SU-DHL-6 (cell line): ENCODE measurements at regions not wholly inside any gene's neighbourhood (a gene's known extent, or its start where the extent isn't known, plus 50 kb on each side); places are given as distances from the start of the nearest gene placed in this dataset.

Experiments
- EZH2phosphoT487 ChIP-seq: fragments of 200-600 bp; sonication (generic), shearing (Covaris generic); conservative IDR thresholded peaks from 2 replicates; pipeline ENCODE4 v1.6.1; 2018; ENCODE audit warnings: mild to moderate bottlenecking, antibody characterized with exemption, low read length, moderate library complexity, mixed read lengths
- TF ChIP-seq, protein P1 (sequence below): fragments of 200-600 bp; sonication (generic); IDR thresholded peaks from one replicate; pipeline ENCODE4 v1.5.1; 2017; ENCODE audit warnings: antibody characterized with exemption, mild to moderate bottlenecking, low read length, moderate library complexity; ENCODE audit not compliant: insufficient read depth, poor library complexity, severe bottlenecking

- TF ChIP-seq, protein P1, sequence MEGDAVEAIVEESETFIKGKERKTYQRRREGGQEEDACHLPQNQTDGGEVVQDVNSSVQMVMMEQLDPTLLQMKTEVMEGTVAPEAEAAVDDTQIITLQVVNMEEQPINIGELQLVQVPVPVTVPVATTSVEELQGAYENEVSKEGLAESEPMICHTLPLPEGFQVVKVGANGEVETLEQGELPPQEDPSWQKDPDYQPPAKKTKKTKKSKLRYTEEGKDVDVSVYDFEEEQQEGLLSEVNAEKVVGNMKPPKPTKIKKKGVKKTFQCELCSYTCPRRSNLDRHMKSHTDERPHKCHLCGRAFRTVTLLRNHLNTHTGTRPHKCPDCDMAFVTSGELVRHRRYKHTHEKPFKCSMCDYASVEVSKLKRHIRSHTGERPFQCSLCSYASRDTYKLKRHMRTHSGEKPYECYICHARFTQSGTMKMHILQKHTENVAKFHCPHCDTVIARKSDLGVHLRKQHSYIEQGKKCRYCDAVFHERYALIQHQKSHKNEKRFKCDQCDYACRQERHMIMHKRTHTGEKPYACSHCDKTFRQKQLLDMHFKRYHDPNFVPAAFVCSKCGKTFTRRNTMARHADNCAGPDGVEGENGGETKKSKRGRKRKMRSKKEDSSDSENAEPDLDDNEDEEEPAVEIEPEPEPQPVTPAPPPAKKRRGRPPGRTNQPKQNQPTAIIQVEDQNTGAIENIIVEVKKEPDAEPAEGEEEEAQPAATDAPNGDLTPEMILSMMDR = no peak
- no peak for TF ChIP-seq EZH2phosphoT487
Measured at GRCh38 chr1:234961456-234962339, 166.9 kb downstream of the TOMM20 start.
